ENCODE measurements at regions not wholly inside any gene's neighbourhood (a gene's known extent, or its start where the extent isn't known, plus 50 kb on each side); places are given as distances from the start of the nearest gene placed in this dataset.

DNA sequence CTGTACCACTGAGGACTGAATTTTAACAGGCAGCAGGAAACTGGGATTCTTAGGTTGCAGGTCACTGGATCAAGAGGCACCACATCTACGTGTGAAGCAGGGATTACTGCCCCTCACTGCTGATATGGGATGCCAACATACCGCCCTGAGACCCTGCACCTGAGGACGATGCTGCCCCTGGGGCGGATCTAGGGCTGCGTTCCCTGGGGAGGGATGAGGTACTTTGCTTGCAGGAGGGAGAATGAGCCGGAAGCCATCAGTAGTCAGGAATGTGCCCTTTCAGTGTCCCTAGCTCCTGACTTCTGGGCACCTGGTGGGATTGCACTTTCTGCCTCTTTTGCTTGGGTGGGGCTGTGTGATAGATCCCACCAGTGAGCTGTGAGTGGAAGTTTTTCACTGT is 122.8 kb downstream of the RPLP1 start:
- TF ChIP-seq, protein P1, sequence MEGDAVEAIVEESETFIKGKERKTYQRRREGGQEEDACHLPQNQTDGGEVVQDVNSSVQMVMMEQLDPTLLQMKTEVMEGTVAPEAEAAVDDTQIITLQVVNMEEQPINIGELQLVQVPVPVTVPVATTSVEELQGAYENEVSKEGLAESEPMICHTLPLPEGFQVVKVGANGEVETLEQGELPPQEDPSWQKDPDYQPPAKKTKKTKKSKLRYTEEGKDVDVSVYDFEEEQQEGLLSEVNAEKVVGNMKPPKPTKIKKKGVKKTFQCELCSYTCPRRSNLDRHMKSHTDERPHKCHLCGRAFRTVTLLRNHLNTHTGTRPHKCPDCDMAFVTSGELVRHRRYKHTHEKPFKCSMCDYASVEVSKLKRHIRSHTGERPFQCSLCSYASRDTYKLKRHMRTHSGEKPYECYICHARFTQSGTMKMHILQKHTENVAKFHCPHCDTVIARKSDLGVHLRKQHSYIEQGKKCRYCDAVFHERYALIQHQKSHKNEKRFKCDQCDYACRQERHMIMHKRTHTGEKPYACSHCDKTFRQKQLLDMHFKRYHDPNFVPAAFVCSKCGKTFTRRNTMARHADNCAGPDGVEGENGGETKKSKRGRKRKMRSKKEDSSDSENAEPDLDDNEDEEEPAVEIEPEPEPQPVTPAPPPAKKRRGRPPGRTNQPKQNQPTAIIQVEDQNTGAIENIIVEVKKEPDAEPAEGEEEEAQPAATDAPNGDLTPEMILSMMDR (IDR thresholded peaks at IDR 0.05): no peak
- TF ChIP-seq POLR2A (IDR thresholded peaks at IDR 0.05): no peak
